ENCODE measurements at regions not wholly inside any gene's neighbourhood (a gene's known extent, or its start where the extent isn't known, plus 50 kb on each side); places are given as distances from the start of the nearest gene placed in this dataset.

GRCh38 chr10:131735577-131735976, 165.2 kb upstream of the PPP2R2D start:
- no peak for TF ChIP-seq CTCF (IDR thresholded peaks at IDR 0.05)
- DNase-seq (ENCODE audit: low spot score) (no peak), ATAC-seq (ENCODE audit: insufficient number of reproducible peaks, low FRiP score, low read depth) (no peak)

GRCh38 chr10:131736321-131736980, 164.4 kb upstream of the PPP2R2D start:
- H3K27me3 ChIP-seq (replicated peaks; ENCODE audit: insufficient read depth): no peaks in the 10 kb centered on the region
- ATAC-seq (ENCODE audit: insufficient number of reproducible peaks, low FRiP score, low read depth) (no peak), DNase-seq (ENCODE audit: low spot score) (no peak)
- H3K27ac ChIP-seq: no peak overlapping the region
- no peaks in the 10 kb centered on the region for H3K36me3 ChIP-seq
- TF ChIP-seq CTCF (IDR thresholded peaks at IDR 0.05): no peak
- no peaks in the 10 kb centered on the region for H3K9me3 ChIP-seq
- H3K4me1 ChIP-seq (ENCODE audit: control insufficient read depth in 1 of 2, low read depth in 2 of 2): no peaks in the 10 kb centered on the region
- no peak overlapping the region for H3K4me3 ChIP-seq

More at GRCh38 chr10:131735577-131735976, 165.2 kb upstream of the PPP2R2D start:
- Histone ChIP-seq H3K36me3 (no peaks in the 10 kb centered on the region), H3K27ac (no peak overlapping the region), H3K9me3 (no peaks in the 10 kb centered on the region), H3K4me1 (ENCODE audit: control insufficient read depth in 1 of 2, low read depth in 2 of 2) (no peaks in the 10 kb centered on the region), H3K27me3 (replicated peaks; ENCODE audit: insufficient read depth) (no peaks in the 10 kb centered on the region), H3K4me3 (no peak overlapping the region)

GRCh38 chr10:131737543-131738395, 163.0 kb upstream of the PPP2R2D start:
- Histone ChIP-seq H3K36me3 (no peaks in the 10 kb centered on the region), H3K9me3 (no peaks in the 10 kb centered on the region), H3K4me3 (no peak overlapping the region), H3K27me3 (replicated peaks; ENCODE audit: insufficient read depth) (no peaks in the 10 kb centered on the region), H3K27ac (no peak overlapping the region), H3K4me1 (ENCODE audit: control insufficient read depth in 1 of 2, low read depth in 2 of 2) (no peaks in the 10 kb centered on the region)
- DNase-seq (ENCODE audit: low spot score) (no peak), ATAC-seq (ENCODE audit: insufficient number of reproducible peaks, low FRiP score, low read depth) (no peak)
- no peak for TF ChIP-seq CTCF (IDR thresholded peaks at IDR 0.05)

GRCh38 chr10:131738396-131738735, 162.4 kb upstream of the PPP2R2D start:
- no peaks in the 10 kb centered on the region for H3K36me3 ChIP-seq
- no peak for DNase-seq (ENCODE audit: low spot score)
- H3K4me1 ChIP-seq (ENCODE audit: control insufficient read depth in 1 of 2, low read depth in 2 of 2): peaks cover 0 to 2% of the 10 kb centered on the region in 2 donors
- TF ChIP-seq CTCF (IDR thresholded peaks at IDR 0.05): no peak
- no peaks in the 10 kb centered on the region for H3K9me3 ChIP-seq
- no peak overlapping the region for H3K4me3 ChIP-seq
- ATAC-seq (ENCODE audit: insufficient number of reproducible peaks, low FRiP score, low read depth): no peak
- H3K27ac ChIP-seq: no peak overlapping the region
- no peaks in the 10 kb centered on the region for H3K27me3 ChIP-seq (replicated peaks; ENCODE audit: insufficient read depth)

- no peaks in the 10 kb centered on the region for H3K9me3 ChIP-seq
- no peaks in the 10 kb centered on the region for H3K27me3 ChIP-seq (replicated peaks; ENCODE audit: insufficient read depth)
- no peaks in the 10 kb centered on the region for H3K36me3 ChIP-seq
- H3K27ac ChIP-seq: no peak overlapping the region
- no peak for ATAC-seq (ENCODE audit: insufficient number of reproducible peaks, low FRiP score, low read depth)
- TF ChIP-seq CTCF (IDR thresholded peaks at IDR 0.05): no peak
- no peak for DNase-seq (ENCODE audit: low spot score)
- peaks cover 0 to 8% of the 10 kb centered on the region in 2 donors for H3K4me1 ChIP-seq (ENCODE audit: control insufficient read depth in 1 of 2, low read depth in 2 of 2)
- no peak overlapping the region for H3K4me3 ChIP-seq
Observed at GRCh38 chr10:131739206-131739605, 161.6 kb upstream of the PPP2R2D start.

Measured in thoracic aorta (tissue), 2 donors.